ENCODE measurements at regions not wholly inside any gene's neighbourhood (a gene's known extent, or its start where the extent isn't known, plus 50 kb on each side); places are given as distances from the start of the nearest gene placed in this dataset.

DNA sequence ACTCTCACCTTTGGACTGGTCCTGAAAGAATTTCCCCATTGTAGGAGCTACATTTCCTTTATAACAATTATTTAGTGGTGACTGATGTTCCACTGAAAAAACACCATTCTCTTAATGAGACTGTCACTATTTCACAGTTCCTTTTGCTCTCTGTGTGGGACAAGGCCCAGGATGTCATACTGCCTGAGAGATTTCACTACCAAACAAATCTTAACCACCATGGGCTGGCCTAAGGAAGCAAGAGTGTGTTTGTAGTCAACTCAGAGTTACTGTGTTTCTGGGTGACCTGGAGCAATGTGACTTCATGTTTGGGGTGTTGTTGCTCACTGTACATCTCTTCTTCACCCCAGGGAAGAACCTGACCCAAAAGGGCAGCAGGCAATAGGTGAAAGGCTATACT, 50.1 kb upstream of the ZNF608 start:
- CTCF ChIA-PET = no interaction called here
- ATAC-seq = no peak

DNA sequence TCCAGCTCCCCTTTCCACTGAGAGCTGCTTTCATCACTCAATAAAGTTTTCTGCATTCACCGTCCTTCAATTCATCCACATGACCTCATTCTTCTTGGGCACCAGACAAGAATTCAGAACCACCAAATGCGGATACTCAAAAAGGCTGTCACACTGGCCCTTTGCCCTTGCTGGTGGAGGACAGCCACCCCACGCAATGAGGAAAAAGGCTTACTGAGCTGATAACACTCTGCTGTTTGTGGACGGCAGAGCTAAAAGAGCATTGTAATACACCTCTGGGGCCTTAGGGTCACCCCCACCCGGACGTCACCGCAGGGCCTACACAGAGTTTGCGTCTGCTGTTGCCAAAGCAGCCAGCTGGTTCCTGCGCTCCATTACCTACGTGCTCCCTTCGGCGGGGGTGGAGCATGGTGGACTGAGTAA, 51.2 kb upstream of the ZNF608 start:
- in situ Hi-C loops (cut with HindIII; ENCODE audit: low pct_unique_long_range_greater_than_20kb, low sequenced_read_pairs) = no loop called here
- ChIA-PET CTCF (no interaction called here), POLR2A (no interaction called here)
- Histone ChIP-seq H3K36me3 (ENCODE audit: control insufficient read depth, insufficient read depth, low read length) (no peaks in the 10 kb centered on the region), H3K4me1 (ENCODE audit: control insufficient read depth, insufficient read depth, low read length) (no peaks in the 10 kb centered on the region), H3K4me3 (ENCODE audit: low read depth in 2 of 2, low read length in 2 of 2) (no peak overlapping the region), H3K27ac (ENCODE audit: low read length) (no peak overlapping the region; the same call in 1 of the 2 replicates), H3K27me3 (ENCODE audit: control insufficient read depth, insufficient read depth, low read length) (no peaks in the 10 kb centered on the region), H3K9me3 (ENCODE audit: control insufficient read depth, insufficient read depth, low read depth, low read length) (no peaks in the 10 kb centered on the region)
- intact Hi-C loops (cut with micrococcal nuclease; ENCODE audit: unreplicated experiment) = no loop called here
- ATAC-seq (no peak), DNase-seq (ENCODE audit: low read depth, low spot score) (no peak)
- TF ChIP-seq POLR2AphosphoS5 (IDR thresholded peaks at IDR 0.05; ENCODE audit: low read depth, low read length) (no peak), TCF7L2 (IDR thresholded peaks at IDR 0.05; ENCODE audit: low read depth, low read length) (no peak), SIN3A (IDR thresholded peaks at IDR 0.05; ENCODE audit: borderline replicate concordance, insufficient read depth, low read depth, low read length) (no peak)
- TF ChIP-seq, protein P1, sequence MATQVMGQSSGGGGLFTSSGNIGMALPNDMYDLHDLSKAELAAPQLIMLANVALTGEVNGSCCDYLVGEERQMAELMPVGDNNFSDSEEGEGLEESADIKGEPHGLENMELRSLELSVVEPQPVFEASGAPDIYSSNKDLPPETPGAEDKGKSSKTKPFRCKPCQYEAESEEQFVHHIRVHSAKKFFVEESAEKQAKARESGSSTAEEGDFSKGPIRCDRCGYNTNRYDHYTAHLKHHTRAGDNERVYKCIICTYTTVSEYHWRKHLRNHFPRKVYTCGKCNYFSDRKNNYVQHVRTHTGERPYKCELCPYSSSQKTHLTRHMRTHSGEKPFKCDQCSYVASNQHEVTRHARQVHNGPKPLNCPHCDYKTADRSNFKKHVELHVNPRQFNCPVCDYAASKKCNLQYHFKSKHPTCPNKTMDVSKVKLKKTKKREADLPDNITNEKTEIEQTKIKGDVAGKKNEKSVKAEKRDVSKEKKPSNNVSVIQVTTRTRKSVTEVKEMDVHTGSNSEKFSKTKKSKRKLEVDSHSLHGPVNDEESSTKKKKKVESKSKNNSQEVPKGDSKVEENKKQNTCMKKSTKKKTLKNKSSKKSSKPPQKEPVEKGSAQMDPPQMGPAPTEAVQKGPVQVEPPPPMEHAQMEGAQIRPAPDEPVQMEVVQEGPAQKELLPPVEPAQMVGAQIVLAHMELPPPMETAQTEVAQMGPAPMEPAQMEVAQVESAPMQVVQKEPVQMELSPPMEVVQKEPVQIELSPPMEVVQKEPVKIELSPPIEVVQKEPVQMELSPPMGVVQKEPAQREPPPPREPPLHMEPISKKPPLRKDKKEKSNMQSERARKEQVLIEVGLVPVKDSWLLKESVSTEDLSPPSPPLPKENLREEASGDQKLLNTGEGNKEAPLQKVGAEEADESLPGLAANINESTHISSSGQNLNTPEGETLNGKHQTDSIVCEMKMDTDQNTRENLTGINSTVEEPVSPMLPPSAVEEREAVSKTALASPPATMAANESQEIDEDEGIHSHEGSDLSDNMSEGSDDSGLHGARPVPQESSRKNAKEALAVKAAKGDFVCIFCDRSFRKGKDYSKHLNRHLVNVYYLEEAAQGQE (IDR thresholded peaks at IDR 0.05; ENCODE audit: insufficient read depth in 1 of 2, low read depth in 2 of 2, low read length in 1 of 2) = no peak
- TF ChIP-seq, protein P2, sequence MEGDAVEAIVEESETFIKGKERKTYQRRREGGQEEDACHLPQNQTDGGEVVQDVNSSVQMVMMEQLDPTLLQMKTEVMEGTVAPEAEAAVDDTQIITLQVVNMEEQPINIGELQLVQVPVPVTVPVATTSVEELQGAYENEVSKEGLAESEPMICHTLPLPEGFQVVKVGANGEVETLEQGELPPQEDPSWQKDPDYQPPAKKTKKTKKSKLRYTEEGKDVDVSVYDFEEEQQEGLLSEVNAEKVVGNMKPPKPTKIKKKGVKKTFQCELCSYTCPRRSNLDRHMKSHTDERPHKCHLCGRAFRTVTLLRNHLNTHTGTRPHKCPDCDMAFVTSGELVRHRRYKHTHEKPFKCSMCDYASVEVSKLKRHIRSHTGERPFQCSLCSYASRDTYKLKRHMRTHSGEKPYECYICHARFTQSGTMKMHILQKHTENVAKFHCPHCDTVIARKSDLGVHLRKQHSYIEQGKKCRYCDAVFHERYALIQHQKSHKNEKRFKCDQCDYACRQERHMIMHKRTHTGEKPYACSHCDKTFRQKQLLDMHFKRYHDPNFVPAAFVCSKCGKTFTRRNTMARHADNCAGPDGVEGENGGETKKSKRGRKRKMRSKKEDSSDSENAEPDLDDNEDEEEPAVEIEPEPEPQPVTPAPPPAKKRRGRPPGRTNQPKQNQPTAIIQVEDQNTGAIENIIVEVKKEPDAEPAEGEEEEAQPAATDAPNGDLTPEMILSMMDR (IDR thresholded peaks at IDR 0.05) = no peak
- no TSS peak for BruUV-seq (replicated peaks)

More for the DNA sequence above, 50.1 kb upstream of the ZNF608 start:
- POLR2A ChIA-PET = no interaction called here
- BruUV-seq (replicated peaks) = no TSS peak
- TF ChIP-seq, protein P2 (IDR thresholded peaks at IDR 0.05) = no peak
- TF ChIP-seq TCF7L2 (IDR thresholded peaks at IDR 0.05; ENCODE audit: low read depth, low read length) (no peak), SIN3A (IDR thresholded peaks at IDR 0.05; ENCODE audit: borderline replicate concordance, insufficient read depth, low read depth, low read length) (no peak), POLR2AphosphoS5 (IDR thresholded peaks at IDR 0.05; ENCODE audit: low read depth, low read length) (no peak)
- TF ChIP-seq, protein P1 (IDR thresholded peaks at IDR 0.05; ENCODE audit: insufficient read depth in 1 of 2, low read depth in 2 of 2, low read length in 1 of 2) = no peak
- no peak for DNase-seq (ENCODE audit: low read depth, low spot score)
- Histone ChIP-seq H3K4me1 (ENCODE audit: control insufficient read depth, insufficient read depth, low read length) (no peaks in the 10 kb centered on the region; the same call in 1 of the 2 replicates), H3K36me3 (ENCODE audit: control insufficient read depth, insufficient read depth, low read length) (no peaks in the 10 kb centered on the region), H3K27me3 (ENCODE audit: control insufficient read depth, insufficient read depth, low read length) (no peaks in the 10 kb centered on the region), H3K4me3 (ENCODE audit: low read depth in 2 of 2, low read length in 2 of 2) (no peak overlapping the region), H3K27ac (ENCODE audit: low read length) (no peak overlapping the region), H3K9me3 (ENCODE audit: control insufficient read depth, insufficient read depth, low read depth, low read length) (no peaks in the 10 kb centered on the region)
- in situ Hi-C loops (cut with HindIII; ENCODE audit: low pct_unique_long_range_greater_than_20kb, low sequenced_read_pairs) (no loop called here), intact Hi-C loops (cut with micrococcal nuclease; ENCODE audit: unreplicated experiment) (no loop called here)
